HPDE6-E6E7 (cell line): ENCODE measurements at regions not wholly inside any gene's neighbourhood (a gene's known extent, or its start where the extent isn't known, plus 50 kb on each side); places are given as distances from the start of the nearest gene placed in this dataset.
A peak's percentile ranks its signal among the peaks of the same experiment; 100 is the strongest.
"Not testable (repeated sequence)": the region's sequence is repeated elsewhere in the genome, so short reads cannot be mapped to it uniquely, and the experiment has no call there.

Experiments
- DNase-seq: peaks from one replicate; pipeline ENCODE4 v3.0.0; 2011; ENCODE audit warnings: missing footprints; ENCODE audit errors: extremely low spot score

GRCh38 chr14:37842106-37842505, 246.7 kb downstream of the TTC6 start:
- no peak for DNase-seq

DNA sequence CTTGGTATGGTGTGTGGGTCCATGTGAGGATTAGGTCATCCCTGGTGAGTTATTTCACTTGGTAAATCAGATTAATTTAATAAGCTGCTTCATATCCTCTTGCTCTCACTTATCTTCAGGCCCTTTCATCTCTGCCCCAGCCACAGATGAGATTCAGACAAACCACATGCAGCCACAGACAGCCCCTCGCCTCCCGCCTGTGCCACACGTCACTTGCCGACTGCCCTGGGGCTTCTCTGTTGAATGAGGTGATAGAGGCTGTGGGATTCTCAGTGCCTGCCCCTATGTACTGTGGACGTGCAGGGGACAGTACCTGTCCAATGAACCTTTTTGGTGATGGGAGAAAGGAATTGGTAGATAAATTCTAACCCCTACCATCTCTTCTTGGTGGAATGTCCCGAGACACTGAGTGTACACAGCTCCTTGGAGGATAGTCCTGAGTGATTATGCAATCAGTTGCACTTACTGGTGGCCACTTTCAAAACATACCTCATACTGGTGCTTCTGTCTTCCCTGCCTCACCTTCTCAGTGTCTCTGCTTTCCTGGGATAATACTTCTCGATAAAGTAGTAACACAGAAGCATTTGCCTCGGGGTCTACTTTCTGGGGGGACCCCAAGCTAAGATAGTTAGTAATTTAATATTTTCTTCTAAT, 248.7 kb downstream of the TTC6 start:
- DNase-seq = no peak

- DNase-seq = no peak
Measured at GRCh38 chr14:37844614-37845013, 249.2 kb downstream of the TTC6 start.

DNA sequence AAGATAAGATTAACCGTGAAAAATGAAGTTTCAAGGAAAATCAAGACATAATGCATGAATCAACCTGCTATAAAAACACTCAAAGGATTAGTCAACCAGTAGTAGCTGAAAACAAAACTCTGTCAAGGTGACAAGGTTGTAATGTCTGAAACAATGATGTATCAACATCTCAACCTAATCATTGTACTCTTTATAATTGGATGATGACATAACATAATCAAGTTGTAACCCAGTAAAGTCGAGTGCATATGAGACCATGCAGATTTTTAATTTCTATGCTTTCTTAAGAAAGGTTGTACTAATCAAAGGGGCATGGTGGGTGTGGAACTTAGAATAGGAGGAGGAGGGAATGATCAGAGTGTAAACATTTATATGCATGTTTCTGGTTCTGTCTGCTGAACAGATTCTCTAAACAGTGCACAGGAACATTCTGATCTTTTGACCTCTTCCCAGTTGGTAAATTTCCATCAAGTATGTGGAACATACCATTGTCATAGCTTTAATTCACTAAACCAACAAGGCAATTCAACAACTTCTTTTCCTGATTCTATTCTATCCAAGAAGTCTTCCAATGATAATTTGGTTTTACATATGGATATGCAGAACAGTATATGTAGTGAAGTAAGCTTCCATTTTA, 253.7 kb downstream of the TTC6 start:
- DNase-seq = no peak

DNA sequence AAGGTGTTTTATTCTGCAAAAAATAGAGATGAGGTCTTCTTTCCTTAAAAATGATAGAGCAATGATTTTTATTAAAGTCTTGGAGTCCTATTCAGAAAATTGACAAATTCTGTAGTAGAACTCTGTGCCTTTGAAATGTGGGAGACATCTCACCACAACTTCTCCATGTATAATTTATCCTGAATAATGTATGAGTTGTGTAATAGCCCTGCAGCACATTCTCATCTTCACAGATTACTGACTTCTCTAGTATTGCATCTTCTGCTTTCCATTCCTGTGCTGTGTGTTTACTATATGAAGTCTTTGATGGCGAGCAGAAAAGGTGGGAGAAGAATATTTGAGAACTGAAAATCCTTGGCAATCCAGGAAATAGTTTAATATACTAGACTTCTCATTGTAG, 255.6 kb downstream of the TTC6 start:
- no peak for DNase-seq

- DNase-seq = no peak
Measured at GRCh38 chr14:37855871-37856270, 260.4 kb downstream of the TTC6 start.

- DNase-seq = no peak
Measured at GRCh38 chr14:37857774-37858266, 262.4 kb downstream of the TTC6 start.

DNA sequence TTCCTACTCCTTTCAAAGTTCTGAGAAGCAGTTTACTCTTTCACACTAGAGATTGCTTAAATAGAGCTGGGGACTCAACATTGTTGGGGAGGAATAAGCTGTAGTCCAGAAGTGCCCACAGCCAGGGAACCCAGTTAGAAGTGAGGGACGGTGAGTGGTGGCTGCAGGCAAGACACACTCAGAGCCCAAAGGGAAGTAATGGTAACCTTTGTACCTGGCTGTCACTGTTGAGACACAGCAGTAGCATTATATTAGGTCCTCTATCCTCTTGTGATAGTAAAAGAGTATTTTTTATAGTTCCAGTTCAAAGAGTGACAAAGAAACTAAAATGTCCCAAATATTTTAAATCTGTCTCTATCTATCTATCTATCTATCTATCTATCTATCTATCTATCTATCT, 263.3 kb downstream of the TTC6 start:
- DNase-seq = no peak

GRCh38 chr14:37859177-37859576, 263.7 kb downstream of the TTC6 start:
- no peak for DNase-seq

DNA sequence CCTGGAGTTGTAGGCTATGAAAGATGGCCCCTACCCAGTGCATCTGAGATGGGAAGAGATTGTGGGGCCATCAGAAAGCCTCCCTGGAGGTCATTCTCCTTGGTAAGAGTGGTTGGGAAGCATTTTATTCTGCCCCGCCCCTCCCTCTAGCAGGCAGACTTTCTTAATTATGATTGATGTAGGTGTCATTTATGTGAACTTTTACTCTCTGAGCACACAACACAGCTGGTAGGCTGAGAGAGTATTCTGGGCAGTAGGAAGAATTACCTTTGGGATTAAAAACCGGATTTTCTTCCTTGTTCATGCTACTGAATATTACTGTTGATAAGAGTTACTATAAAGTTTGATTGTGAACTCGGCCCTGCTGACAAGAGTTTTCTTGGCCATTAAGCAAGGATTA, 266.8 kb downstream of the TTC6 start:
- no peak for DNase-seq

DNA sequence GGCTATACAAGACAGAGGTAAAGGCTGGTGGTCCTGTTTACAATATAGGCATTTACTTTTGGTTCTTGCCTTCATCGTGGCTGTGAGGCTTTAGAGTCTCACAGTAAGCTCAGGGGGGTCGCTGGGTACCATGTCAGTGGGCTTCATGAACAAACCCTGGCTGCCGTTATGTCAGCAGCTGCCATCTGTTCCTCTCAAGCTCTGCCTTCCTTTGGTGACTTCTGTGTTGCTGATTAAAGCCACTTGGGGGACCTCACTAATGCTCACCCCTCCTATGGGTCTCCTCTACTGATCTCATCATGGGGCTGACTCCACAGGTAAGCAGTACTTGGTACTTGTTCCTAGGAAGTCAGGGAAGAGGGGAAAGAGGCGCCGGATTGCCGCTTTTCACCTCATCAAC, 268.7 kb downstream of the TTC6 start:
- no peak for DNase-seq

DNA sequence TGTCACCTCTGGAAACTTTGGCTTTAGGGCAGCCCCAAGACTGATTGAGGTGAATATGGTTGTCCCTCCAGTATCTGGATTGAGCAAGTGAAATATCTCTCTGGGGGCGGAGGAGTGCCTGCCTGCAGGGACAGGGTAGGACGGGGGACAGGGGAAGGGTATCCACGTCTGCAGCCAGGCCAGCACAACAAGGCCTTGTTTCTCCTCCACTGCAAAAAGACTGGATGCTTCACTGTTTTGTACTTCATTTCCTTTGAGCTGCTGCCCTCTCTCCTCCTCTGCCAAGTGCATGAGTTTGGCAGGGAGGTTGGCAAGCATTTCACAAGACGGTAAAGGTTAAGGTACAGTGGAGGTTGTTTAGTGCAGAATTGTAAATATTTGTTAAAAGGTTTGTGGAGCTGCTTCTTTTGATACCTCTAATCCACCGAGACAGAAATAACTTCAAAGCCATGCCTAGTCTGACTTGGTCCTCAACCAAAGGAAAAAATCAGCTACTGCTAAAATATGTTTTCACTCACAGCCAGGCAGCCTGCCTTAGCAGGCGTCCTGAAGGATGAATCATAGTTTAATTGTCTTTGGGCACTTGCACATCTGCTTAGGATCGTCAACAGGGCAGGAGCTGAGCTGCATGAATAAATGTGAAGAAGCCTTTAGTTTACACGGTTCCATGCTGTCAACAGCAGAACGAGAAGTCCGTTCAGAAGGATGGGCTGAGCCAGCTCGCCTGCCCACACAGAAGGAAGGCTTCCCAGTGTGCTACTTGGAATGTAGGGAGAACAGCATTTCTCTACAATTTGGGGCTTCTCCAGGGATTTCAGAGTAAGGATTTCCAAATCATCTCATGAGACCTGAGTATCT, 269.7 kb downstream of the TTC6 start:
- DNase-seq = peak; percentile 8

GRCh38 chr14:37865719-37866549, 270.5 kb downstream of the TTC6 start:
- DNase-seq = no peak

DNA sequence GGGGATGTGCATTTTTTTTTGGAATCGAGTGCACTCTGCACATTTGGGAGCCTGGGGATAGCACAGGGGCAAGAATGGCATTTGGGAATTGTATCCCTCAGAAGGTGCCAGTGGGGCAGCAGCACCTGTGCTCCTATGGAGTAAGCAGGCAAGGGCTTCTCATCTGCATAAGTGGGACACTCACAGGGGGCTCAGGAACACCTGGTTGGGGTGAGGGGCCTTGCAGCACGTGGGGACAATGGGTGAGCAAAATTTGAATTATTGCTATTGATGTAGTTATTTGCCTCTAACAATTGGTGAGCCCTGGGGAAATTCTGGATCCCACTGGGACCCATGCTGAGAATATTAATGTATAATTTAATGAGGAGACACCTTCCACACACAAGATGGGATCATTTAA, 274.2 kb downstream of the TTC6 start:
- no peak for DNase-seq

DNA sequence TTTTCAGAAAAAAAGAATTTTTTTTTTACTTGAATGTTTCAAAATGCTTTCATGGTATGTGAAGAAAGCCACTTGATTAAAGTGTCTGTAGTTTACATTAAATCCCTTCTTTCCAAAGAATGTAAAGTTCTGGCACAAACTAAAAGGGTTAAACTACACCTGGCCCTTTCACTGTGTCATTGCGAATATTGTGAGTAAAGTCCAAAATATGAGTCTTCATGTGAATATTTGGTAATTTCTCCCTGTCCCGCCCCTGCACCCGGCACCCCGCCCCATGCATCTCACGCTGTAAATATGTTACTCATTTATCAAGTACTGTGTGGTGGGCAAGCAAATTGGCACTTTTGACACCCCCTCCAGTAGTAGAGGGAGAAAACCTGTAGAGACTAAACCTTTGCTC, 274.7 kb downstream of the TTC6 start:
- no peak for DNase-seq

DNA sequence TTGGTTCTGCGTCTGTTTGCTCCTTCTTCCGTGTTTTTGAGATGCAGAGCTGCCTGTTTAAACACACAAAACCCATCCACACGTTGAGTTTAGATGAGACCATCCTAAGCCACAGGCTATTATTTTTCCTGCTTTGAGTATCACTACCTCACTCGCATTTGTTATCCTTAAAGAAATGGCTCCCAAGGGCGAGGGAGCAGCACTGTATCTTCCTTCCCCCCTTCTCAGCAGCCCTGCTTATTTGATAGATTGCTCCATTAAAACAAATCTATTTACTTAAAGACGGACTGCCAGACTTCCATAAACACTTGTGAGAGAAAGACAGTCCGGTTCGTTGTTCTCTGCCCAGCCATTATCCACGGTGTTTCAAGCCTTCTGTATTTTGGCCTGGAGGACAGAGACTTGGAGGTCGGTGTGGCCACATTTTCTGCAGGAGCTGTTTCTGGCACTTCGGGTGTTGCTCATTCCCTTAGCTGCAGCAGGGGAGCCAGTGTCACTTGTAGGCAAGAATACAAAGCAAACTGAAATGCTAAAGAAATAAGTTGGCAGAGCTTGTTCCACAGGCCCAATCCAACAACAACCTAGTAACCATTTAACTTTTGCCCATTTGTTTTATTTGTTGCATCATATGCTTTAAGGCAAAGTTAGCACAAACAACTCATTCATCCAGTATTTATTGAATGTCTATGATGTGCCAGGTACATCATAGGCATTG, 275.4 kb downstream of the TTC6 start:
- DNase-seq = no peak

DNA sequence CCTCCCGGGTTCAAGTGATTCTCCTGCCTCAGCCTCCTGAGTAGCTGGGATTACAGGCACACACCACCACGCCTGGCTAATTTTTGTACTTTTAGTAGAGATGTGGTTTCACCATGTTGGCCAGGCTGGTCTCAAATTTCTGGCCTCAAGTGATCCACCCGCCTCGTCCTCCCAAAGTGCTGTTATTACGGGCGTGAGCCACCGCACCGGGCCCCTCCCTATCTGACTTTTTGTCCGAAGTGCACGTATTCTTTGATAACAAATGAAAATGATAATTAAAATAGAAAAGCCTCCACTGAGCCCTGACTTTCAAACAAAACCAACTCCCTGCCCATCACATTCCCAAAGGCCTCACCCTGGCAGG, 278.6 kb downstream of the TTC6 start:
- DNase-seq = not testable (repeated sequence)

DNA sequence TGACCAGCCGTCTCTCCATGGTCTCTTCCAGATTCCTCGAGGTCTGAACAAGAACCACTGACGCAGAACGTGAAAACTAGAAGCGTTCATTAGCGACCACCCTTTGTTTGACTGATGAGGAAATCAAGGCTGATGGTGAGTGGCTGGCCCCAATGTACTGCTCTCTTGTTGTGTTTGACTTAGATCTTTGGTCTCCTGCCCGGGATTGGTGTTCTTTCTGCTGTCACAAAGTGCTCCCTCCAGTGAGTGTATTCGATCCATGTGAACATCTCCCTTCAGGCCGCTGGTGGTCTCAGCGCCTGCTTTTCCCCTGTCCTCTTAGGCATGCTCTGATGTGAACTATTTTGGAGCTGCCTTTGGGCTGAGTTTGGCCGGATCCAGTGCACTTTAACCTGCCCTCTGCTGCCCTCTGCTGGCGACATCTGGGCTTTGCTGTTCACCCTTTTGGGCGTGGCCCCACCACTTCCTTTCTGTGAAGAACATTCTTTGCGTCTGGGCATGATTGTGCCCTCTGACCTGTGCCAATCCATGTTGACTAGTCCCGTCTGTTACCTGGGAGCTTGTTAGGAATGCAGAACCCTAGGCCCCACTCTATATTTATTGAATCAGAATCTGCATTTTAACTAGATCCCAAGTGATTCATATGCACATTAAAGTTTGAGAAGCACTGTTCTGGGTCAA, 279.1 kb downstream of the TTC6 start:
- peak; percentile 59 for DNase-seq

- DNase-seq = no peak
Measured at GRCh38 chr14:37888234-37888633, 292.8 kb downstream of the TTC6 start.

- DNase-seq = no peak
Measured at GRCh38 chr14:37889087-37889486, 293.7 kb downstream of the TTC6 start.

DNA sequence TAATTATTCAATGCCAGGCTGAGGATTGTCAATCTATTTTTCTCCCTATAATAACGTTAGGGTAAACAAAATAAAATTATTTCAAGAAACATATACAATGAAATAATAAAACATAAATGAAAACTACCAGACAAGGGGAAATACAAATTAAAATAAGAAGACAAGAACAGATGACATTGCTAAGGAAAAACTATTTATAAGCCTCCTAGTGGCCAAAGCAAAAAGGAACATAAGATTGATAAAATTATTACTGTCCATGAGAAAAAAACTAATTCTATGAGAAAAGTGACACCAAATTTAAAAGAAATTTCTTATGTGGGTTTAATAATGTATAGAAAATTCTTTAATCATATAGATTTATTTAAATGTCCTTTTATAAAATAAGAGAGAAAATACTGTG, 294.7 kb downstream of the TTC6 start:
- no peak for DNase-seq
